DOHH2 (cell line): ENCODE measurements at regions not wholly inside any gene's neighbourhood (a gene's known extent, or its start where the extent isn't known, plus 50 kb on each side); places are given as distances from the start of the nearest gene placed in this dataset.

Experiments
- H3F3A ChIP-seq: fragments of 200-600 bp; sonication (generic), shearing (Covaris generic); 2 replicates; pipeline ENCODE4 v1.6.0; 2016; ENCODE audit warnings: antibody characterized with exemption, mild to moderate bottlenecking; ENCODE audit not compliant: control insufficient read depth, insufficient read depth
- H3K27ac ChIP-seq: fragments of 200-600 bp; sonication (generic); 2 replicates; pipeline ENCODE4 v1.5.1; 2014; ENCODE audit warnings: low read depth, mild to moderate bottlenecking, low read length, moderate library complexity
- H3K27me3 ChIP-seq: fragments of 200-600 bp; sonication (generic); 2 replicates; pipeline ENCODE4 v1.6.1; 2014; ENCODE audit warnings: mild to moderate bottlenecking, low read length, mixed read lengths; ENCODE audit not compliant: control insufficient read depth
- H3K36me3 ChIP-seq: fragments of 200-600 bp; sonication (generic); 2 replicates; pipeline ENCODE4 v1.6.1; 2014; ENCODE audit warnings: mild to moderate bottlenecking, low read length, moderate library complexity, mixed read lengths; ENCODE audit not compliant: control insufficient read depth
- H3K4me1 ChIP-seq: fragments of 200-600 bp; sonication (generic); 2 replicates; pipeline ENCODE4 v1.6.1; 2014; ENCODE audit warnings: mild to moderate bottlenecking, low read length, mixed read lengths; ENCODE audit not compliant: control insufficient read depth
- H3K4me2 ChIP-seq: fragments of 200-600 bp; sonication (generic); 2 replicates; pipeline ENCODE4 v1.6.0; 2014; ENCODE audit warnings: mild to moderate bottlenecking, low read length, moderate library complexity
- H3K4me3 ChIP-seq: fragments of 200-600 bp; sonication (generic); 2 replicates; pipeline ENCODE4 v1.5.1; 2014; ENCODE audit warnings: mild to moderate bottlenecking, low read length, mixed read lengths
- H3K79me2 ChIP-seq: fragments of 200-600 bp; sonication (generic); 2 replicates; pipeline ENCODE4 v1.6.1; 2014; ENCODE audit warnings: mild to moderate bottlenecking, low read length, mixed read lengths; ENCODE audit not compliant: control insufficient read depth
- H3K9me2 ChIP-seq: fragments of 200-600 bp; sonication (generic); replicated peaks from 2 replicates; pipeline ENCODE4 v1.6.1; 2014; ENCODE audit warnings: mild to moderate bottlenecking, low read length, mixed read lengths; ENCODE audit not compliant: control insufficient read depth
- H3K9me3 ChIP-seq: fragments of 200-600 bp; sonication (generic); 2 replicates; pipeline ENCODE4 v1.6.1; 2014; ENCODE audit warnings: antibody characterized with exemption, low read length, mixed read lengths; ENCODE audit not compliant: control insufficient read depth, insufficient read depth
- H4K20me1 ChIP-seq: fragments of 200-600 bp; sonication (generic); 2 replicates; pipeline ENCODE4 v1.6.0; 2014; ENCODE audit warnings: low read depth, mild to moderate bottlenecking, antibody characterized with exemption, low read length, moderate library complexity; ENCODE audit not compliant: control insufficient read depth, insufficient read depth
- EZH2phosphoT487 ChIP-seq: fragments of 200-600 bp; sonication (generic); IDR thresholded peaks from 2 replicates; pipeline ENCODE4 v1.6.1; 2017; ENCODE audit warnings: borderline replicate concordance, mild to moderate bottlenecking, antibody characterized with exemption, low read length, moderate library complexity, mixed read lengths
- TF ChIP-seq, protein P1 (sequence below): fragments of 200-600 bp; sonication (generic); IDR thresholded peaks from one replicate; pipeline ENCODE4 v1.5.1; 2014; ENCODE audit warnings: antibody characterized with exemption, mild to moderate bottlenecking, low read depth, low read length; ENCODE audit not compliant: poor library complexity, severe bottlenecking

DNA sequence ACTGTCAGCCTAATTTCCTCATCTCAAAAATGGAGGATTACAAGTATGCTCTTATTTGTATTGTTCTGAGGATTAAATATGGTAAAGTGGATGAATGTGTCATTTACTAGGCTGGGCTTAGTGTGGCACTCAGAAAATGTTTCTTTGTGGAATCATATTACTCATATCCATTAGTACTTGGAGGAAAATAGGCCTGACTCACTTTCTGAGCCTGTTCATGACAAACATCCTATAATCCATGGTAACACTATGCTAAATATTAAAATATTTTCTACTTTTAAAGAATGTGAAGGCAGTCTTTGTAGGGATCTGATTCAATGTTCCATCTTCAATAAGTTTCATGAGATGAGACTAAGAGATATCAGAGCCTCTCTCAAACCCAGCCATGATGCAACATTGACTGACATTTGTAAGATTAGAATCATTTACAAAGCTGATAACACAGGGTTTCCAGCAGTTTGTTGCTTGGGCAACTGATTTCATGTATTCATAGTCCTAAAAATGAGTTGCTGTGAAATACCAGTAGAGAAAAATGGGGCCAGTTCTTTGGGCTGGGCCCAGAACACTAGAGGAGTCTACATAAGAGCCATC is 1048.5 kb downstream of the NTRK3 start:
- Histone ChIP-seq H3K27me3 (no peaks in the 10 kb centered on the region), H3K4me2 (no peak overlapping the region)
- no peak for TF ChIP-seq EZH2phosphoT487
- TF ChIP-seq, protein P1, sequence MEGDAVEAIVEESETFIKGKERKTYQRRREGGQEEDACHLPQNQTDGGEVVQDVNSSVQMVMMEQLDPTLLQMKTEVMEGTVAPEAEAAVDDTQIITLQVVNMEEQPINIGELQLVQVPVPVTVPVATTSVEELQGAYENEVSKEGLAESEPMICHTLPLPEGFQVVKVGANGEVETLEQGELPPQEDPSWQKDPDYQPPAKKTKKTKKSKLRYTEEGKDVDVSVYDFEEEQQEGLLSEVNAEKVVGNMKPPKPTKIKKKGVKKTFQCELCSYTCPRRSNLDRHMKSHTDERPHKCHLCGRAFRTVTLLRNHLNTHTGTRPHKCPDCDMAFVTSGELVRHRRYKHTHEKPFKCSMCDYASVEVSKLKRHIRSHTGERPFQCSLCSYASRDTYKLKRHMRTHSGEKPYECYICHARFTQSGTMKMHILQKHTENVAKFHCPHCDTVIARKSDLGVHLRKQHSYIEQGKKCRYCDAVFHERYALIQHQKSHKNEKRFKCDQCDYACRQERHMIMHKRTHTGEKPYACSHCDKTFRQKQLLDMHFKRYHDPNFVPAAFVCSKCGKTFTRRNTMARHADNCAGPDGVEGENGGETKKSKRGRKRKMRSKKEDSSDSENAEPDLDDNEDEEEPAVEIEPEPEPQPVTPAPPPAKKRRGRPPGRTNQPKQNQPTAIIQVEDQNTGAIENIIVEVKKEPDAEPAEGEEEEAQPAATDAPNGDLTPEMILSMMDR = no peak

DNA sequence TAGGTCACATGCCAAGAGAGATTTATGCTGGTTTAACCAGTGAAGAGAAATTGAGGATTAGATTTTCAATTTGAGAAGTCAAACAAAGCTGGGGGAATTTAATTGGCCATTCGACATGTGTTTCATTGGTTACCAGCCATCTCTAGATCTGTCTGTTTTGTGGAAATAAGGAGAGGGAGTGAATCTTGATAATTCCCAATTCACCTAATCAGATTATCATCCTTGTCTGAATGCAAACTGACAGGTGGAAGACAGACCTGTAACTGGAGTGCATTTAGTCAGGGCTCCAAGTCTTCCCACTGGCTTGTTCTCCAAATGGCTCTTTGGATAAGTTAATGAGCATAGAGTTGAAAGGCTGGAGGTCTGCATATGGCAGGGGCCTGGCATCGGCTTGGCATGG is 1049.3 kb downstream of the NTRK3 start:
- Histone ChIP-seq H3K4me3 (no peak overlapping the region), H3K4me1 (no peaks in the 10 kb centered on the region), H3K9me2 (no peaks in the 10 kb centered on the region), H3K4me2 (no peak overlapping the region), H3K9me3 (no peaks in the 10 kb centered on the region), H3F3A (no peaks in the 10 kb centered on the region), H3K27ac (no peak overlapping the region), H3K79me2 (no peaks in the 10 kb centered on the region), H3K27me3 (no peaks in the 10 kb centered on the region), H4K20me1 (no peaks in the 10 kb centered on the region), H3K36me3 (no peaks in the 10 kb centered on the region)
- TF ChIP-seq EZH2phosphoT487 = no peak
- TF ChIP-seq, protein P1 = no peak

More for the DNA sequence above, 1048.5 kb downstream of the NTRK3 start:
- Histone ChIP-seq H4K20me1 (no peaks in the 10 kb centered on the region), H3K9me3 (no peaks in the 10 kb centered on the region), H3K4me3 (no peak overlapping the region), H3F3A (no peaks in the 10 kb centered on the region), H3K79me2 (no peaks in the 10 kb centered on the region), H3K27ac (no peak overlapping the region), H3K4me1 (no peaks in the 10 kb centered on the region), H3K36me3 (no peaks in the 10 kb centered on the region), H3K9me2 (no peaks in the 10 kb centered on the region)

DNA sequence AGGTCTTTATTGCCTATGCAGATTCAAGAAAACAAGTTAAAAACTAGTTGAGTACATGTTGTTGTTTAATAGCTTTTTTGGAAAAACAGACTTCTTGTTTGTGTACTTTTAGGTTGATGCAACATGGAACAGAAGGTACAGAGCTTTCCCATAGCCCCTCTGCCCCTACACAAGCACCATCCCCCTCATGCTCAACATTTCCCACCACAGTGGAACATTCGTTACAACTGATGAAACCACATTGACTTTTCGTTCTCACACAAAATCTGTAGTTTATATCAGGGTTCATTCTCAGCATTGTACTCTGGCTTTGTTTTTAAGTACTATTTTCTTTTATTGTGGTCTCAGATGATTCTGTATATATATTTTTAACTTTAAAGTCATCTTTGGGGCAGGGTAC is 1054.6 kb downstream of the NTRK3 start:
- Histone ChIP-seq H3K9me3 (no peaks in the 10 kb centered on the region), H3K79me2 (no peaks in the 10 kb centered on the region), H3K4me3 (no peak overlapping the region), H3K9me2 (no peaks in the 10 kb centered on the region), H3K4me1 (no peaks in the 10 kb centered on the region), H3K27ac (no peak overlapping the region), H3K4me2 (no peak overlapping the region), H3K27me3 (no peaks in the 10 kb centered on the region), H4K20me1 (no peaks in the 10 kb centered on the region), H3F3A (no peaks in the 10 kb centered on the region), H3K36me3 (no peaks in the 10 kb centered on the region)
- TF ChIP-seq, protein P1 = no peak
- TF ChIP-seq EZH2phosphoT487 = no peak
